Adrenal gland (tissue), 9 donors: ENCODE measurements at regions not wholly inside any gene's neighbourhood (a gene's known extent, or its start where the extent isn't known, plus 50 kb on each side); places are given as distances from the start of the nearest gene placed in this dataset.

Experiments
- DNase-seq, 7 donors: peaks; one replicate each; pipeline ENCODE4 v3.0.0-alpha.2; 2019 to 2020
- H3K27ac ChIP-seq, 5 donors: fragments of 200-600 bp; sonication (generic) in 4 of 5; 1 replicate in 3 of 5; 2 replicates in 2 of 5; pipeline versions ENCODE4 v1.5.1 to v1.8.0; 2016 to 2020; ENCODE audit warnings: mild to moderate bottlenecking in 1 of 5
- H3K27me3 ChIP-seq: fragments of 200-600 bp; 2 replicates; pipeline ENCODE4 v1.8.0; 2021
- H3K36me3 ChIP-seq, 2 donors: fragments of 200-600 bp; replicated peaks in 1 of 2; 1 replicate in 1 of 2; 2 replicates in 1 of 2; pipeline versions ENCODE4 v1.5.1 to v1.8.0; 2018 to 2022
- H3K4me1 ChIP-seq, 2 donors: fragments of 200-600 bp; replicated peaks in 1 of 2; 1 replicate in 1 of 2; 2 replicates in 1 of 2; pipeline versions ENCODE4 v1.5.1 to v1.8.0; 2018 to 2021
- H3K4me3 ChIP-seq, 4 donors: fragments of 200-600 bp; sonication (generic) in 3 of 4; one replicate each; pipeline ENCODE4 v1.5.1; 2016 to 2018
- H3K9me3 ChIP-seq, 3 donors: fragments of 200-600 bp; sonication (generic) in 1 of 3; replicated peaks in 1 of 3; 1 replicate in 2 of 3; 2 replicates in 1 of 3; pipeline versions ENCODE4 v1.5.1 to v1.8.0; 2016 to 2021
- POLR2A ChIP-seq, 2 donors: fragments of 450-650 bp; IDR thresholded peaks; one replicate each; pipeline ENCODE4 v1.6.1; 2017; ENCODE audit warnings: antibody characterized with exemption in 2 of 2, mild to moderate bottlenecking in 2 of 2, moderate library complexity in 1 of 2
- WGBS, 4 donors: extraction: QIAGEN DNeasy Blood & Tissue Kit in 2 of 4; methylation state at CpG; one replicate each; pipeline versions ENCODE4 v1.1.5 to v1.1.7; 2013 to 2017; 5-methylcytosine and 5-hydroxymethylcytosine counted together
- intact Hi-C, 2 donors: fragments of 100-400 bp; cut with DNase I; formaldehyde crosslinking; loops; one replicate each; pipeline versions ENCODE4 v1.14.1 to v1.15.0; 2022 to 2023
- TF ChIP-seq, protein P1 (sequence below), 6 experiments: fragments of 450-650 bp in 4 of 6; fragments of 200-600 bp in 2 of 6; sonication (generic) in 1 of 6; IDR thresholded peaks; 1 replicate in 5 of 6; 2 replicates in 1 of 6; pipeline versions ENCODE4 v1.5.1 to v1.8.0; 2016 to 2021; ENCODE audit warnings: antibody characterized with exemption in 6 of 6, mild to moderate bottlenecking in 2 of 6, moderate library complexity in 1 of 6
- donor health status: healthy with polysubstance abuse.
- donor health status: Bipolar disorder and iron deficiency.
- donor health status: DM: yes; HTN: yes; CAD: no.
- donor health status: DM: no; HTN: no; CAD: no.
- donor health status: DM: no; HTN: no; CAD: no.

DNA sequence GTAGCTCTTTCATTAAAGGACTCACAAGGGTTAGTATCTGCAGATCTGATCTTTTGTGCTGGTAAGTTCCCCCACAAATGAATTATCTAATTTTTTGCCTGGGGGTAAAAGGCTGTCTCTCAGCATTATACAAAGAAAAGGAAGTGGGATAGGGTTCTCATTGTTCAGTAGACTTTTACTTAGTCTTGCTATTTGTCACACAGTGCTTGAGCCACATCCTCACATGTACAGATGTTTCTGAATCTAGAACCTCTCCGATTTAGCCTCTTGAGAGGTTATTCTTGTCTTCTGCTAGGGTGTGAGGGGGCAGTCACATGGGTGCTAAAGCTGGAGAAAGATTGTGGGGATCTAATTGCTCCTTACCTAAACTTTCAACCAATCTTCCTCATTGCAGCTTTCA lies 93.0 kb downstream of the SLC41A2 start:
- Histone ChIP-seq H3K27ac (no peak overlapping the region), H3K36me3 (no peaks in the 10 kb centered on the region), H3K9me3 (no peaks in the 10 kb centered on the region), H3K4me1 (peaks cover 10 to 20% of the 10 kb centered on the region in 2 donors), H3K4me3 (no peak overlapping the region), H3K27me3 (no peaks in the 10 kb centered on the region)
- no peak for TF ChIP-seq POLR2A (IDR thresholded peaks at IDR 0.05)
- TF ChIP-seq, protein P1, sequence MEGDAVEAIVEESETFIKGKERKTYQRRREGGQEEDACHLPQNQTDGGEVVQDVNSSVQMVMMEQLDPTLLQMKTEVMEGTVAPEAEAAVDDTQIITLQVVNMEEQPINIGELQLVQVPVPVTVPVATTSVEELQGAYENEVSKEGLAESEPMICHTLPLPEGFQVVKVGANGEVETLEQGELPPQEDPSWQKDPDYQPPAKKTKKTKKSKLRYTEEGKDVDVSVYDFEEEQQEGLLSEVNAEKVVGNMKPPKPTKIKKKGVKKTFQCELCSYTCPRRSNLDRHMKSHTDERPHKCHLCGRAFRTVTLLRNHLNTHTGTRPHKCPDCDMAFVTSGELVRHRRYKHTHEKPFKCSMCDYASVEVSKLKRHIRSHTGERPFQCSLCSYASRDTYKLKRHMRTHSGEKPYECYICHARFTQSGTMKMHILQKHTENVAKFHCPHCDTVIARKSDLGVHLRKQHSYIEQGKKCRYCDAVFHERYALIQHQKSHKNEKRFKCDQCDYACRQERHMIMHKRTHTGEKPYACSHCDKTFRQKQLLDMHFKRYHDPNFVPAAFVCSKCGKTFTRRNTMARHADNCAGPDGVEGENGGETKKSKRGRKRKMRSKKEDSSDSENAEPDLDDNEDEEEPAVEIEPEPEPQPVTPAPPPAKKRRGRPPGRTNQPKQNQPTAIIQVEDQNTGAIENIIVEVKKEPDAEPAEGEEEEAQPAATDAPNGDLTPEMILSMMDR (IDR thresholded peaks at IDR 0.05), result no peak
- WGBS, 4 donors, result 55 to 76% (median 71%) methylated on average over 1 of the region's 1 CpG
- intact Hi-C loops, result loop anchor here in 1 of 2 donors (10.0 kb wide), 1 partner anchor 490 kb away; no protein-coding TSS in a partner anchor
- DNase-seq, result no peak

- Histone ChIP-seq H3K4me1 (peaks cover 10 to 20% of the 10 kb centered on the region in 2 donors), H3K27me3 (no peaks in the 10 kb centered on the region), H3K4me3 (no peak overlapping the region), H3K9me3 (no peaks in the 10 kb centered on the region), H3K36me3 (no peaks in the 10 kb centered on the region), H3K27ac (no peak overlapping the region)
- intact Hi-C loops, result loop anchor here in 1 of 2 donors (10.0 kb wide), 1 partner anchor 490 kb away; no protein-coding TSS in a partner anchor
- TF ChIP-seq, protein P1 (IDR thresholded peaks at IDR 0.05), result no peak
- no peak for TF ChIP-seq POLR2A (IDR thresholded peaks at IDR 0.05)
- no peak for DNase-seq
These were observed 93.4 kb downstream of the SLC41A2 start for GRCh38 chr12:104864668-104865067.

DNA sequence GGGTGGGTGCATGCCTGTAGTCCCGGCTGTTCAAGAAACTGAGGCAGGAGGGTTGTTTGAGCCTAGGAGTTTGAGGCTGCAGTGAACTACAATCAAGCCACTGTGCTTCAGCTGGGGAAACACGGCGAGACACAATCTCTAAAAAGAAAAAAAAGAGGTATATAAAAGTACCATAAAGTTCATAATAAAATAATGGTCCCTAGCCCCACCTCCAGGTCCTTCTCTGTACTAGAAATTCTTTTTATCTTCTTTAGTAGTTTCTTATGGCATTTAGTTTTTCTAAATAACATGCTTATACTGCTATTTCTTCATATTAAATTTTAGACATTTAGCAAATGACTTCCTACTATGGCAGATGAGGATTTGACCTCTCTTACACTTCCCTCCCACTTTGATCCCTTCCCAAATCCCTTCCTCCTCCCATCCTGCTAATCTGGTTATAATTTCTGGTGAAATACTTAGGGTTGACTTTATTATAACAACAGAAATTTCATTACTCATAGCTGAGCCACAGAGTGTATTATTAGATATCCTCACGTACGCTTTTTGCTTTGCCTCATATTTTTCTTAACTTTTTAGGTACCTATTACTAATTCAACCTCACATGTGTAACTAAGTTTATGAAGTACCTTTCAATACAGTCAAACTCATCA lies 94.7 kb downstream of the SLC41A2 start:
- no peak overlapping the region for H3K4me3 ChIP-seq
- 74 to 81% (median 80%) methylated on average over 5 of the region's 5 CpGs for WGBS, 4 donors
- no peaks in the 10 kb centered on the region for H3K27me3 ChIP-seq
- H3K9me3 ChIP-seq, result no peaks in the 10 kb centered on the region
- no peak overlapping the region for H3K27ac ChIP-seq
- no peak for DNase-seq
- no peaks in the 10 kb centered on the region for H3K36me3 ChIP-seq
- peaks cover 10 to 20% of the 10 kb centered on the region in 2 donors for H3K4me1 ChIP-seq
- intact Hi-C loops, result loop anchor here in 1 of 2 donors (10.0 kb wide), 1 partner anchor 489 kb away; no protein-coding TSS in a partner anchor
- TF ChIP-seq, protein P1 (IDR thresholded peaks at IDR 0.05), result no peak
- TF ChIP-seq POLR2A (IDR thresholded peaks at IDR 0.05), result no peak

DNA sequence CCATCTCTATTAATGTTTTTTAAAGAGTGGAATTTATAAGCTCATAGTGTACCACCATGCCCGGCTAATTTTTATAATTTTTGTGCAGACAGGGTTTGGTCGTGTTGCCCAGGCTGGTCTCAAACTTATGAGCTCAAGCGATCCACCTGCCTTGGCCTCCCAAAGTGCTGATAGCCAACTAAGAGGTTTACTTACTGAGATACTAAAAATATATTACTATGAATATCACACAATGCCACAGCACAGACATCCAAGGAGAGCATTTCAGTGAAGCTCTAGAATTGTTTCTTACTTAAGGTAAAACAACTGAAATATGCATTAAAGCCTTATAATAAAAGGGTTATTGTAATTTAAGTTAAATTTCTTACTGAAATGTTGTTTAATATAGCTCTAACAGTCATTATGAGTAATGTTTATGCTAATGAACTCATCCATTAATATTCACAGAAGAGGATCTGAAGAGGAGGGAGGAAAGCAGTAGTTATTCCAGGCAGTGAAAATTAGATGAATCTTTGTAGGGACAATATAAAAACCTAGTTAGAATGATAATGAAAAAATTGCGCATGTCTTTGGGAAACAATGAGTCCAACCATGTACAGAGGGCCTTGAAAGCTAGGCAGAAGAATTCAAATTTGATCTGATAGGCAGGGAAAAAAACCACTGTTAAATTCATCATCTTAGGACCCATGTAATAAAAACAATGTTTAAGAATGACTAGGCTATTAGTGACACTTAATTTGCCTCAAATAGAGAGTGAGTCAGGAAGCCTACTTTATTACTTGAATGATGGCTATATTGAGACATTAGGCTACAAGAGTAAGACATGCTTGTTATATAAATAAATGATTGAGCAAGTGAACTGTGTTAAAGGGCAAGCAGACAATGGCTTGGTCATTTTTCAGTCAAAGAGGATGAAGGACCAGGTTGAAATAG lies 99.2 kb downstream of the SLC41A2 start:
- H3K4me3 ChIP-seq, result no peak overlapping the region
- H3K36me3 ChIP-seq, result no peaks in the 10 kb centered on the region
- WGBS, 4 donors, result 82 to 98% (median 94%) methylated on average over 4 of the region's 4 CpGs
- DNase-seq, result no peak
- H3K4me1 ChIP-seq, result peaks cover 0 to under 1% of the 10 kb centered on the region in 2 donors
- H3K27me3 ChIP-seq, result no peaks in the 10 kb centered on the region
- no peak for TF ChIP-seq POLR2A (IDR thresholded peaks at IDR 0.05)
- TF ChIP-seq, protein P1 (IDR thresholded peaks at IDR 0.05), result no peak
- no peaks in the 10 kb centered on the region for H3K9me3 ChIP-seq
- intact Hi-C loops, result no loop called here
- no peak overlapping the region for H3K27ac ChIP-seq
